GM12878 (cell line): ENCODE measurements at regions not wholly inside any gene's neighbourhood (a gene's known extent, or its start where the extent isn't known, plus 50 kb on each side); places are given as distances from the start of the nearest gene placed in this dataset.

Experiments
- ATAC-seq: fragments of 200-7000 bp; cut with Tn5 transposase; 3 replicates; pipeline ENCODE4 v1.9.1; 2020; ENCODE audit warnings: mild to moderate bottlenecking, moderate library complexity
- BruUV-seq: library from RNA; stranded (reverse); fragments of 400-500 nt; replicated peaks from 2 replicates; lab custom pipeline; 2021; lab: Mats Ljungman, UMichigan
- CTCF ChIA-PET: fragments of 300-600 bp; sonication (Branson Sonifier 250); formaldehyde crosslinking; extraction: SDS; loops from one replicate; lab custom pipeline; 2021; ENCODE audit warnings: inconsistent platforms; lab: Yijun Ruan, JAX
- POLR2A ChIA-PET: fragments of 350-600 bp; formaldehyde crosslinking; extraction: SDS; loops from one replicate; lab custom pipeline; 2021; ENCODE audit warnings: inconsistent platforms; lab: Charles Lee
- RAD21 ChIA-PET: fragments of 300-600 bp; sonication (Branson Sonifier 250); formaldehyde crosslinking; loops from one replicate; lab custom pipeline; 2023; ENCODE audit warnings: antibody characterized with exemption; ENCODE audit not compliant: unreplicated experiment; lab: Charles Lee
- SMC1A ChIA-PET: fragments of 300-600 bp; sonication (Branson Sonifier 250); formaldehyde crosslinking; loops from one replicate; lab custom pipeline; 2023; ENCODE audit not compliant: unreplicated experiment, uncharacterized antibody; lab: Charles Lee
- DNase-seq: peaks from one replicate; pipeline ENCODE4 v3.0.0-alpha.2; 2011; ENCODE audit warnings: low read depth, low spot score
- FAIRE-seq: peaks from 3 replicates; lab custom pipeline; 2011; peaks lifted over from hg19 to GRCh38; lab: Jason Lieb, UNC
- H2AFZ ChIP-seq: 2 replicates; pipeline ENCODE4 v1.6.0; 2011; ENCODE audit warnings: low read depth, low read length, control low read depth; ENCODE audit not compliant: control insufficient read depth
- H3K27ac ChIP-seq: 2 replicates; pipeline ENCODE4 v1.5.1; 2011; ENCODE audit warnings: control low read depth; ENCODE audit not compliant: control insufficient read depth, insufficient read depth
- H3K27me3 ChIP-seq, 2 experiments: replicated peaks in 1 of 2; 2 replicates each; pipeline versions ENCODE4 v1.6.0 to v1.6.1; 2011; ENCODE audit warnings: low read length in 1 of 2; ENCODE audit not compliant: control insufficient read depth in 2 of 2, insufficient read depth in 2 of 2
- H3K36me3 ChIP-seq, 2 experiments: 2 replicates each; pipeline ENCODE4 v1.5.1; 2011; ENCODE audit warnings: low read length in 1 of 2; ENCODE audit not compliant: control insufficient read depth in 2 of 2, insufficient read depth in 2 of 2
- H3K4me1 ChIP-seq: 2 replicates; pipeline ENCODE4 v1.6.1; 2011; ENCODE audit warnings: mild to moderate bottlenecking, low read length, moderate library complexity, mixed read lengths; ENCODE audit not compliant: control insufficient read depth, insufficient read depth
- H3K4me2 ChIP-seq: 2 replicates; pipeline ENCODE4 v1.6.0; 2011; ENCODE audit warnings: control low read depth; ENCODE audit not compliant: control insufficient read depth, insufficient read depth
- H3K4me3 ChIP-seq: fragments of 200-600 bp; sonication (generic); 2 replicates; pipeline ENCODE4 v1.5.1; 2016
- H3K79me2 ChIP-seq: 2 replicates; pipeline ENCODE4 v1.6.0; 2011; ENCODE audit warnings: low read length; ENCODE audit not compliant: control insufficient read depth, insufficient read depth
- H3K9ac ChIP-seq: 2 replicates; pipeline ENCODE4 v1.8.0; 2011; ENCODE audit warnings: low read length, control low read depth, mixed read lengths; ENCODE audit not compliant: control insufficient read depth, insufficient read depth
- H3K9me3 ChIP-seq: replicated peaks from 3 replicates; pipeline ENCODE4 v1.5.1; 2011; ENCODE audit warnings: mild to moderate bottlenecking, low read length; ENCODE audit not compliant: control insufficient read depth, insufficient read depth
- H4K20me1 ChIP-seq: 2 replicates; pipeline ENCODE4 v1.6.0; 2011; ENCODE audit not compliant: control insufficient read depth, insufficient read depth
- ASH2L ChIP-seq: fragments of 300-600, 200-600 bp; sonication (generic); IDR thresholded peaks from 2 replicates; pipeline ENCODE4 v1.6.1; 2017; ENCODE audit warnings: low read depth, mild to moderate bottlenecking, borderline replicate concordance
- ATF7 ChIP-seq: fragments of 450-650 bp; IDR thresholded peaks from 2 replicates; pipeline ENCODE4 v1.6.1; 2016; ENCODE audit warnings: low read depth, mild to moderate bottlenecking
- BACH1 ChIP-seq: fragments of 450-650 bp; IDR thresholded peaks from 2 replicates; pipeline ENCODE4 v1.6.1; 2017; ENCODE audit warnings: mild to moderate bottlenecking, borderline replicate concordance
- BHLHE40 ChIP-seq, 2 experiments: fragments of 450-650 bp in 1 of 2; IDR thresholded peaks; 2 replicates each; pipeline ENCODE4 v1.6.1; 2011 to 2017; ENCODE audit warnings: low read depth in 2 of 2, borderline replicate concordance in 1 of 2, improper control_type of control experiment in 1 of 2, low read length in 1 of 2, mild to moderate bottlenecking in 1 of 2
- E2F8 ChIP-seq: fragments of 450-650 bp; IDR thresholded peaks from 2 replicates; pipeline ENCODE4 v1.6.1; 2018; ENCODE audit warnings: mild to moderate bottlenecking, low read depth, moderate library complexity; ENCODE audit not compliant: partially characterized antibody
- EP300 ChIP-seq, 2 experiments: fragments of 150-350 bp in 1 of 2; IDR thresholded peaks; 2 replicates each; pipeline ENCODE4 v1.6.1; 2011 to 2012; ENCODE audit warnings: low read depth in 2 of 2, low read length in 2 of 2, borderline replicate concordance in 1 of 2, improper control_type of control experiment in 1 of 2, inconsistent platforms in 1 of 2; ENCODE audit not compliant: control insufficient read depth in 1 of 2
- IRF5 ChIP-seq: fragments of 450-650 bp; IDR thresholded peaks from 2 replicates; pipeline ENCODE4 v1.6.1; 2017; ENCODE audit warnings: borderline replicate concordance
- LARP7 ChIP-seq: fragments of 450-650 bp; IDR thresholded peaks from 2 replicates; pipeline ENCODE4 v1.6.1; 2017; ENCODE audit warnings: mild to moderate bottlenecking
- MYB ChIP-seq: fragments of 150-350 bp; IDR thresholded peaks from 2 replicates; pipeline ENCODE4 v1.6.1; 2014; ENCODE audit warnings: mild to moderate bottlenecking, low read depth, low read length, borderline replicate concordance
- PAX8 ChIP-seq: fragments of 450-650 bp; IDR thresholded peaks from 2 replicates; pipeline ENCODE4 v1.6.1; 2017; ENCODE audit warnings: mild to moderate bottlenecking, moderate library complexity
- SKIL ChIP-seq: fragments of 450-650 bp; IDR thresholded peaks from 2 replicates; pipeline ENCODE4 v1.6.1; 2017; ENCODE audit warnings: mild to moderate bottlenecking, low read depth, inconsistent platforms; ENCODE audit not compliant: poor library complexity, severe bottlenecking
- SMARCA5 ChIP-seq: fragments of 450-650 bp; IDR thresholded peaks from 2 replicates; pipeline ENCODE4 v1.6.1; 2017; ENCODE audit warnings: mild to moderate bottlenecking
- SREBF2 ChIP-seq: IDR thresholded peaks from 2 replicates; pipeline ENCODE4 v1.6.1; 2012; ENCODE audit warnings: mild to moderate bottlenecking, low read length
- SUPT20H ChIP-seq: IDR thresholded peaks from 2 replicates; pipeline ENCODE4 v1.6.1; 2011; ENCODE audit warnings: low read depth, mild to moderate bottlenecking, low read length, moderate library complexity, borderline replicate concordance; ENCODE audit not compliant: control insufficient read depth
- TCF7 ChIP-seq: IDR thresholded peaks from 2 replicates; pipeline ENCODE4 v1.6.1; 2014; ENCODE audit warnings: antibody characterized with exemption, borderline replicate concordance
- WGBS: methylation state at CpG from one replicate; pipeline ENCODE4 v1.1.6; 2016; ENCODE audit warnings: low lambda C conversion rate; ENCODE audit not compliant: insufficient replicate concordance, insufficient coverage; ENCODE audit errors: missing lambda C conversion rate; 5-methylcytosine and 5-hydroxymethylcytosine counted together
- in situ Hi-C: fragments of 300-500 bp; cut with MboI; formaldehyde crosslinking; loops from 9 replicates; pipeline ENCODE4 v1.14.3; 2018; ENCODE audit warnings: mixed read lengths
- intact Hi-C: fragments of 100-400 bp; cut with micrococcal nuclease; formaldehyde crosslinking; loops from one replicate; pipeline ENCODE4 v1.14.2; 2022; ENCODE audit not compliant: unreplicated experiment
- TF ChIP-seq, protein P1 (sequence below): IDR thresholded peaks from 2 replicates; pipeline ENCODE4 v1.6.1; 2012; ENCODE audit warnings: low read depth, low read length, improper control_type of control experiment
- TF ChIP-seq, protein P2 (sequence below): fragments of 450-650 bp; conservative IDR thresholded peaks from 2 replicates; pipeline ENCODE4 v1.6.1; 2017; ENCODE audit warnings: mild to moderate bottlenecking, moderate library complexity

GRCh38 chr4:29900336-29900735 lies 819.8 kb upstream of the PCDH7 start:
- Histone ChIP-seq H3K4me2 (no peak overlapping the region), H3K9ac (no peak overlapping the region), H3K4me3 (no peak overlapping the region), H4K20me1 (no peaks in the 10 kb centered on the region), H3K27ac (no peak overlapping the region), H3K36me3 (no peaks in the 10 kb centered on the region), H3K9me3 (no peaks in the 10 kb centered on the region), H3K27me3 (no peaks in the 10 kb centered on the region), H3K4me1 (no peaks in the 10 kb centered on the region), H2AFZ (no peak overlapping the region), H3K79me2 (no peaks in the 10 kb centered on the region)
- no peak for FAIRE-seq
- in situ Hi-C loops (no loop called here), intact Hi-C loops (no loop called here)
- 24% methylated on average over 3 of the region's 3 CpGs for WGBS
- no peak for ATAC-seq
- ChIA-PET RAD21 (no interaction called here), CTCF (no interaction called here), POLR2A (no interaction called here), SMC1A (no interaction called here)
- TF ChIP-seq BHLHE40 (IDR thresholded peaks at IDR 0.05; ENCODE audit: borderline replicate concordance in 1 of 2, low read depth in 2 of 2, low read length in 1 of 2): no peak
- TF ChIP-seq E2F8: no peak
- no peak for TF ChIP-seq PAX8
- no peak for TF ChIP-seq ATF7
- no peak for TF ChIP-seq SMARCA5
- TF ChIP-seq, protein P1, sequence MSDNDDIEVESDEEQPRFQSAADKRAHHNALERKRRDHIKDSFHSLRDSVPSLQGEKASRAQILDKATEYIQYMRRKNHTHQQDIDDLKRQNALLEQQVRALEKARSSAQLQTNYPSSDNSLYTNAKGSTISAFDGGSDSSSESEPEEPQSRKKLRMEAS: no peak
- no peak for TF ChIP-seq IRF5
- TF ChIP-seq TCF7: no peak
- TF ChIP-seq, protein P2, sequence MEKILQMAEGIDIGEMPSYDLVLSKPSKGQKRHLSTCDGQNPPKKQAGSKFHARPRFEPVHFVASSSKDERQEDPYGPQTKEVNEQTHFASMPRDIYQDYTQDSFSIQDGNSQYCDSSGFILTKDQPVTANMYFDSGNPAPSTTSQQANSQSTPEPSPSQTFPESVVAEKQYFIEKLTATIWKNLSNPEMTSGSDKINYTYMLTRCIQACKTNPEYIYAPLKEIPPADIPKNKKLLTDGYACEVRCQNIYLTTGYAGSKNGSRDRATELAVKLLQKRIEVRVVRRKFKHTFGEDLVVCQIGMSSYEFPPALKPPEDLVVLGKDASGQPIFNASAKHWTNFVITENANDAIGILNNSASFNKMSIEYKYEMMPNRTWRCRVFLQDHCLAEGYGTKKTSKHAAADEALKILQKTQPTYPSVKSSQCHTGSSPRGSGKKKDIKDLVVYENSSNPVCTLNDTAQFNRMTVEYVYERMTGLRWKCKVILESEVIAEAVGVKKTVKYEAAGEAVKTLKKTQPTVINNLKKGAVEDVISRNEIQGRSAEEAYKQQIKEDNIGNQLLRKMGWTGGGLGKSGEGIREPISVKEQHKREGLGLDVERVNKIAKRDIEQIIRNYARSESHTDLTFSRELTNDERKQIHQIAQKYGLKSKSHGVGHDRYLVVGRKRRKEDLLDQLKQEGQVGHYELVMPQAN: no peak
- TF ChIP-seq SKIL: no peak
- TF ChIP-seq SUPT20H: no peak
- TF ChIP-seq SREBF2: no peak
- TF ChIP-seq ASH2L: no peak
- TF ChIP-seq BACH1: no peak
- TF ChIP-seq EP300 (IDR thresholded peaks at IDR 0.05; ENCODE audit: borderline replicate concordance in 1 of 2, control insufficient read depth in 1 of 2, low read depth in 2 of 2, low read length in 2 of 2): no peak
- no peak for TF ChIP-seq LARP7
- no peak for TF ChIP-seq MYB
- BruUV-seq: no TSS peak
- DNase-seq: no peak
